ENCODE measurements at regions not wholly inside any gene's neighbourhood (a gene's known extent, or its start where the extent isn't known, plus 50 kb on each side); places are given as distances from the start of the nearest gene placed in this dataset.

- DNase-seq: no peak
Measured at GRCh38 chr4:122555216-122555615, 65.7 kb downstream of the IL21 start.

- no peak for DNase-seq
Measured at GRCh38 chr4:122553432-122553831, 67.4 kb downstream of the IL21 start.

- no peak for DNase-seq
Measured at GRCh38 chr4:122552898-122553297, 68.0 kb downstream of the IL21 start.

- DNase-seq: no peak
Measured at GRCh38 chr4:122548886-122549630, 71.8 kb downstream of the IL21 start.

- no peak for DNase-seq
Measured at GRCh38 chr4:122548452-122548851, 72.4 kb downstream of the IL21 start.

GRCh38 chr4:122542411-122543236 is 78.2 kb downstream of the IL21 start:
- DNase-seq: peak in 1 of 2 donors; percentile 5

GRCh38 chr4:122541996-122542395 is 78.9 kb downstream of the IL21 start:
- DNase-seq: no peak

GRCh38 chr4:122540838-122541237 is 80.0 kb downstream of the IL21 start:
- DNase-seq: no peak

GRCh38 chr4:122539861-122540465 is 80.9 kb downstream of the IL21 start:
- peak in 1 of 2 donors; percentile 6 for DNase-seq

GRCh38 chr4:122537388-122538135 is 81.0 kb upstream of the IL2 start:
- no peak for DNase-seq

- no peak for DNase-seq
Measured at GRCh38 chr4:122536001-122536400, 79.5 kb upstream of the IL2 start.

- no peak for DNase-seq
Measured at GRCh38 chr4:122534776-122535175, 78.3 kb upstream of the IL2 start.

- DNase-seq: no peak
Measured at GRCh38 chr4:122533841-122534240, 77.3 kb upstream of the IL2 start.

GRCh38 chr4:122532766-122533165 is 76.2 kb upstream of the IL2 start:
- no peak for DNase-seq

- DNase-seq: no peak
Measured at GRCh38 chr4:122531514-122531913, 75.0 kb upstream of the IL2 start.

GRCh38 chr4:122531038-122531437 is 74.5 kb upstream of the IL2 start:
- no peak for DNase-seq

- no peak for DNase-seq
Measured at GRCh38 chr4:122528879-122529278, 72.4 kb upstream of the IL2 start.

- DNase-seq: no peak
Measured at GRCh38 chr4:122525865-122526264, 69.3 kb upstream of the IL2 start.

GRCh38 chr4:122524176-122524575 is 67.7 kb upstream of the IL2 start:
- DNase-seq: no peak

- no peak for DNase-seq
Measured at GRCh38 chr4:122522944-122523343, 66.4 kb upstream of the IL2 start.

GRCh38 chr4:122517345-122517744 is 60.8 kb upstream of the IL2 start:
- DNase-seq: no peak

- no peak for DNase-seq
Measured at GRCh38 chr4:122516376-122516775, 59.9 kb upstream of the IL2 start.

GRCh38 chr4:122514671-122515070 is 58.1 kb upstream of the IL2 start:
- no peak for DNase-seq
